Endometrium (tissue), 2 donors: ENCODE measurements at regions not wholly inside any gene's neighbourhood (a gene's known extent, or its start where the extent isn't known, plus 50 kb on each side); places are given as distances from the start of the nearest gene placed in this dataset.

Experiments
- FAIRE-seq: peaks from 2 replicates; lab custom pipeline; 2012; peaks lifted over from hg19 to GRCh38; lab: Jason Lieb, UNC
- donor health status: control.
- donor health status: control.

GRCh38 chr10:4343091-4343490 lies 482.9 kb upstream of the AKR1E2 start:
- no peak for FAIRE-seq

DNA sequence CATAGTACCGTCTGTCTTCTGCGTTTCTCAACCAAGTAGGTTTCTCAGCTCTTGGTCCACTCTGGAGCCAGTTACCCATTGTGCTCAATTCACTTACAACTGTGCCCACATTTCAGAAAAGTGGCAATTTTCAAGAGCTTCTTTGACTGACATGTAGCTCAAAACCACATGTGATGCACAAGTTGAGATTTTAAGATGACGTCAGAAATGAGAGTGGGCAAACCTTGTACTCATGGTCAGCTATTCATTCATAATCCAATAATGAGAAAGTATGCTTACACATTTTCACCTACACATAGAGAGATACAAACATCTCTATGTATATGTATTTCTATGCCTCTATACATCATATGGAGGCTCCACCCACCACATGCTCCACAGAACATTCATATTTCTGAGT lies 487.2 kb upstream of the AKR1E2 start:
- FAIRE-seq, result no peak

- FAIRE-seq, result no peak
Measured at GRCh38 chr10:4337563-4337962, 488.4 kb upstream of the AKR1E2 start.

- no peak for FAIRE-seq
Measured at GRCh38 chr10:4334871-4335270, 491.1 kb upstream of the AKR1E2 start.

DNA sequence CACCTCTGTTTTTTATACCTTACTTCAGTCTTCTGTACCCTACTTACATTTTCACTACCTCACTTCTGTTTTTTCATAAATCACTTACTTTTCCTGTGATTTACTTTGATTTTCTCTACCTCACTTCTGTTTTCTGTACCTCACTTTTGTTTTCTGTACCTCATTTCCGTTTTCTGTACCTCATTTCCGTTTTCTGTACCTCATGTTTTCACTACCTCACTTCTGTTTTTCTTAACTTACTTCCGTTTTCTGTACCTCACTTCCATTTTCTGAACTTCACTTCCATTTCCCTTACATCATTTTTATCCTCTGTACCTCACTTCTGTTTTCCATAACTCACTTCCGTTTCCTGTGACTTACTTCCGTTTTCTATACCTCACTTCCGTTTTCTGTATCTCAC lies 492.0 kb upstream of the AKR1E2 start:
- FAIRE-seq, result no peak

DNA sequence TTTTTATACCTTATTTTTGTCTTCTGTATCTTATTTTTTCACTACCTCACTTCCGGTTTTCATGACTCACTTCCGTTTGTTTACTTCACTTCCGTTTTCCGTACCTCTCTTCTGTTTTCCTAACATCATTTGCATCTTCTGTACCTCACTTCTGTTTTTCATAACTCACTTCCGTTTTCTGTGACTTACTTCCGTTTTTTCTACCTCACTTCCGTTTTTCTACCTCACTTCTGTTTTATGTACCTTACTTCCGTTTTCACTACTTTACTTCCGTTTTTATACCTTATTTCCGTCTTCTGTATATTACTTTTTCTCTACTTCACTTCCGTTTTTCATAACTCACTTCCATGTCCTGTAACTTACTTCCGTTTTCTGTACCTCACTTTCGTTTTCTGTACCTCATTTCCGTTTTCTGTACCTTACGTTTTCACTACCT lies 492.5 kb upstream of the AKR1E2 start:
- FAIRE-seq, result no peak

- no peak for FAIRE-seq
Measured at GRCh38 chr10:4332764-4333458, 493.1 kb upstream of the AKR1E2 start.

- no peak for FAIRE-seq
Measured at GRCh38 chr10:4331150-4331549, 494.9 kb upstream of the AKR1E2 start.

GRCh38 chr10:4330636-4331035 lies 495.4 kb upstream of the AKR1E2 start:
- peak; percentile 29 for FAIRE-seq

DNA sequence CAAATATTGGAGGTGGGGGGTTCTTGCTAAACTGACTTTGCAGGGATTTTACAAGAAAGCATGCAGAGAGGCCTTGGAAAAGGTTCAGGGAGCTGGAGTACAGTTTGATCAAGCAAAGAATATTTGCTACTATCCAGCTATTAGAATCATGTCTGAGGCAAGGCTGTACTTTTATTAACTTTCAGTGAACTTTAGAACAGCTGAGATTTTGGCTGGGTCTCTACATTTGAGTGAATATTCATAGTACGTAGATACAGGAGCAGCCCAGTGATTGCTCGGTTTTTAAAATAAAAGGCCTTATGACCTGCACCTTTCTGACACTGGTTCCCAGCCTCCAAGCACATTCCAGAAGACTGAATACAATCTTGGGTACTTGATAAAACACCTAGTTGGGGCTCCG lies 496.8 kb upstream of the AKR1E2 start:
- FAIRE-seq, result no peak

DNA sequence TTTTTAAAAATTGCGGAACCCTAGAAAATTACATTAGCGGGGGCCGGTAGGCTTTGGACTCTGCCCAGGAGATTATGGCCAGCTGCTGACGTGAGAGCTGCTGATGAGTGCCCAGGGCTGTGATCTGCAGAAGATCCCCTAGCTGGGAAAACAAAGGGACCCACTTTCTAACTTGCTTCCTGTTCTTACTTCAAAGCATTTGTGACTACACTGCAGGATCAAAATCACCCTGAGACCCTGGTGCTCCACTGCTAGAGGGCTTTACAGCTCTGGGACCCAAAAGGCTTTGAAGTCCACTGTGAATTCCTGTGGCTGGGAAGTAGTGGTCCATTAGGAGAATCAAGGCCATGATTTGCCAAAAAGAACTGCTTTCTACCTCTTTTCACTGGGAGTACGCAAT lies 499.4 kb upstream of the AKR1E2 start:
- FAIRE-seq, result no peak

DNA sequence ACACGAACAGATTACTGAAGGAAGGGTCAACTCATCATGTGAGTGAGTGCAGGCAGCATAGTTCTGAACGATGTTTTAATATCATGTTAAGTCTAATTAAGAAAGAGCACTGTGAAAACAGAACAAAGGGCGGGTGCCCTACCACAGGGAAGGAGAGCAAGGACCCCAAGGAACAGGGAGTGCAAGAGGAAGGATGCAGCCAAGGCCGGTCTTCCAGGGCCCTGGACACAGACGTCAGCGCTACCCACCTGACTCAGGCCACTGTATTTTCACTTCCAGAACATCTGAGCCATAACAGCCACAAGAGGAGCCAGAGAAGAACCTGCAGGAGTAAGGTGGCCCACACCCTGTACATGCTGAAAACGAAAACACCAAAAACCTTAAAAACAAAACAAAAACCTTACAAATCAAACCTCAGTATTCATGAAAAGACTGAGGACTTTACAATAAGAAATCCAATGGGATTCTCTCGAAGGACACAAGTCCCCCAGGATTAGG lies 506.1 kb upstream of the AKR1E2 start:
- no peak for FAIRE-seq

DNA sequence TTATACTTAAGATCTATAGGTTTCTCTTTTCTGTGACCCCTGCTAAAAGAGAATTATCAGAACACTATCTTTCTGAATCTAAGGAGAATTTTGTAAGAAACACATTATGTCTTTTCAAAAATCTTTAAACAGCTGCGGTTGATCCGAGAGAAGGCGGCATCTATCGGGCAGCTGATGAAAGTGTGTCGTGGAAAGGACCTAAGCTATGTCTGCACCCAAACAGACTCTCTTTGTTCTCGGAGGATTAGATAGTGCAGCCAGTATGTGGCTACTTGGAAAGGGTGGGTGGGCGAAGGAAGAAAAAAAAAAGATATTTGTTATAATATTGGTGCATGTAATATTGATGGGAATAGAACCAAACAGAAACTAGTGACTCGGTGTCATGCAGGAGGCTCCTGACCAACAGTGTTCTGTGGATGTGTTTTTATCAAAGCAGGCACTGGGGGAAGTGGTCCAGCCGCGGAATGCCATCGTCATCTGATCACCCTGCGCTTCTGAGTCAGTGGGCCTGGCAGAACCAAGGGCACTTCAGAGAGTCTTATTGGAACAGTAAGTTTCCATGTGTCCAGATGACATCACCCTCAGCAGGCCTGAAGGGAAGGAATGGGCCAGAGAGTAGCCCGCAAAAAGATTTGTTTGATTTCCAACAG lies 509.7 kb upstream of the AKR1E2 start:
- FAIRE-seq, result no peak

- peak; percentile 12 for FAIRE-seq
Measured at GRCh38 chr10:4315551-4315950, 510.5 kb upstream of the AKR1E2 start.

DNA sequence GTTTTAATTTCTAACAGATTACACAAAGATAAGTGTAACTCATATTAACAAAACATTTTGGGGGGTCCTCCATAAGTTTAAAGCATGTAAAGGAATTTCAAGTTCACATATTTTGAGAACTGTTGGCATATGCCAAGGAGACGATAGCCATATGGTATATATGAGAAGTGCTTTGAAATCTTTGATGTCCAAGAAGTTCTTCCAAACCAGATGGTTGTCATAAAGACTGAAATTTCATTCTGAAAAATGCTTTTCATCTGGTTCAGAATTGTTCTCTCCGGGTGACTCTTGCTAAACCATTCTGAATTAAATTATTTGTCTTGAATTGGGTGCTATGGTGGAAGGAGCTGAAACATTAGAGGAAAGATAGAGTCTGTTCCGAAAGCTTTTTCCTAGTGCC lies 513.0 kb upstream of the AKR1E2 start:
- no peak for FAIRE-seq

DNA sequence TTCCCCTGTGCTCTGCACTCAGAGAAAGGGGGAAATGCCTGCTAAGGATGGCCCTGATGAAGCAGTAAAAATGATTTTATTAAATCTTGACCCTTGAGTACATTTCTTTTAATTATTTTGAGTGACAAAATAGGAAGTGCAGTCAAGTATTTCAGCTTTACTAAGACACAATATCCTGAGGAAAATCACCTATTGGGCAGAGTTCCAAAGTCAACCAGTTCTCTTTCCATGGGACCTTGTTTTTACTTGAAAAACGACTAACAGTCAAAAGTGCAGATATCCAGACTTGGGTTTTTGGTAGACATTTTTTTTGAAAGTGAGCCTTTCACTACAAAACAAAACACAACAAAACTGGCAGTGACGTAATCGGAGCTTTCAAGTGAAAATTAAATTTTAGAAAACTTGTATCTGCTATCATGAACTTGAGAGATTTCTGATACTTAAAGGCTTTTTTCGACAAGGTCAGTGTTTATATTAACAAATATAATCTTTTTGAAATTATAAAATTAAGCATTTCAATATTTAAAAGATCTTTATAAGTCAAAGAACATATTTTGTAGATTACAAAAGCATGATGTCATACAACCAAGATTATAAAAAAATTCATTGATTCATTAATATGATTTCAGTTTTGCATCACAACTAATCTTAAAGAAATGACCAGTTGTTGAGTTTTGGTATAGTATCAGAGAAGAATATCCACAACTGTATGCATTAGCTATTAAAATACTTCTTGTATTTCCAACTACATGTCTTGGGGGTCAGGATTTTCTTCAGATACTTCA lies 513.8 kb upstream of the AKR1E2 start:
- peak; percentile 39 for FAIRE-seq

GRCh38 chr10:4310172-4310571 lies 515.8 kb upstream of the AKR1E2 start:
- no peak for FAIRE-seq

- no peak for FAIRE-seq
Measured at GRCh38 chr10:4307910-4308309, 518.1 kb upstream of the AKR1E2 start.

DNA sequence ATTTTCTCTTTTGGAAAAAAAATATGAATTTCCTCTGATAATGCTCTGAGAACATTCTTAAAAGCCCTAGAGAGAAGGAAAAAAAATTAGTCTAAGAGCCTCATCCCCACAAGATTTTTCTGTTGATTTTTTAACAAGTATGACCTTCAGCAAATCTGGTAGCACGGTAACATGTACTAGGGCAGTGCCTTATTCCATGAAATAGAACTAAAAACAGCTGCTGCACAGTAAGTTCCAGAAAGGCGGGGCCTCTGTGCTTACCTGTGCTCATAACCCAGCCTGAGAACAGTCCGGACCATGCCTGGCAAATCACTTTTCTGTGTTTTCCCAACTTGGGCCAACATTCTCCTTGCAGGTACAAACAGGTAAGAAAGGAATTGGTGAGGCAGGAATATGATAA lies 519.1 kb upstream of the AKR1E2 start:
- no peak for FAIRE-seq

DNA sequence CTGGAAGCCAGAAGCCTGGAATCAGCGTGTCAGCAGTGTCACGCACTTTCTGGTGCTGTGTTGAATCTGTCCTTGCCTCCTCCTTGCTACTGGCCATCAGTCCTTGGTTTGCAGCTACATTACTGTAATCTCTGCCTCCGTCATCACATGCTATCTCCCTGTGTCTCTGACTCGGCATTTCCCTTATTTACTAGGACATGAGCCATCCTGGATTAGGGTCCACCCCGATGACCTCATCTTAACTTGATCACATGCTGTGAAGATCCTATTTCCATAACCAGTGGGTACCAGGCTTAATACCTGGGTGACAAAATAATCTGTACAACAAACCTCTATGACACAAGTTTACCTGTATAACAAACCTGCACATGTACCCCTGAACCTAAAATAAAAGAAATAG lies 518.0 kb upstream of the KLF6 start:
- FAIRE-seq, result no peak

DNA sequence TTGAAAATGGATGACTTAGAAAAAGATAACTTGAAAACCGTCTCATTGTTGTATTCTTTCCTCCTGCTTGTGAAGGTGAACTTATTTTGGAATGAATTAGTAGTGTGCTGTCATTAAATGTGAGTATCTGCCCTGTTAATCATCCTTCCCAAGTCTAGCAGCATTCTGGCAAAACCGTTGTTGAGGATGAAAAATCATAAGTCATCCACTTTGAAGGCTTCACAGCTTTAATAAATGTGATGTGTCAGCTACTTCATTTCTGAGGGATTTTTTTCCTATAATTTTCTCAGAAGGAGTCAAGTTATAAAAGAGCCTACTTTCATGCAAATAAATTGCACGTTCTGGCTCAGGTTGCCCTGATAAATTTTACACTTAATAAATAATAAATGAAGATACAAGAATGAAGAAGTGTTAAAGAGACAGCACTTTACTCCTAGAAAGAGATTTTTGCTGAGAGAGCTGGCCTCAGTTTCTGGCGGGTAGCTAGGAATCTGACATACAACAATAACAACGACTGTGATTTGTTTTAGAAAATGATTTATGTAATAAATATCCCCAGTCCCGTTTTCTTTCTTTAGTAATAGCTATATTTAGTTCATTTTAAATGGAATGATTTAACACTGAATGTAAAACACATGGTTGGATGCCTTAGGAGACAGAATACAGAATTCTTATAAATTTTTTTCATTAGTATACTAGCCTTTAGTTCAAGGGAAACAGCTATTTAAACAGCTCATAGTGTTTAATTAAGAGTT lies 516.5 kb upstream of the KLF6 start:
- no peak for FAIRE-seq

DNA sequence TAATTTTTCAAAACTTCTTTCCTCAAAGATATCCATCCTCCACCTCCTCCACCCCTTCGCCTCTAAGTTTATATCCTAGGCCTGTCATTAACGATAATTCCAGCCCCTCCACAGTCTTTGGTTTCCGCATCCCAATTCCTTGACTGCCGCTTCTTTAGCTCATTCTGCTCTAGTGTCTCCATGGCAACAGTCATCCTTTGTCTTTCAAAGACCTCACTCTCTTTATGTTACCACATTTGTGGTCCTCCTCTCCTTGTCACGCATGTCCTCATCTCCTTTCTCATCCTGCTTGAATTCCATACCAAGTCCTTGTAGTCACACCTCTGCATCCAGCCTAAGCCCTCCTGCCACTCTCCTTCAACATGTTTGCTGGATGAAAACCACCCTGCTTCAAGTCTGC lies 511.2 kb upstream of the KLF6 start:
- no peak for FAIRE-seq
